H1 (cell line): ENCODE measurements at regions not wholly inside any gene's neighbourhood (a gene's known extent, or its start where the extent isn't known, plus 50 kb on each side); places are given as distances from the start of the nearest gene placed in this dataset.

Experiments used
- CTCF ChIA-PET: fragments of 300-600 bp; sonication (Branson Sonifier 250); formaldehyde crosslinking; loops from one replicate; lab custom pipeline; 2021; ENCODE audit not compliant: partially characterized antibody; lab: Charles Lee
- POLR2A ChIA-PET: fragments of 300-600 bp; sonication (Branson Sonifier 250); formaldehyde crosslinking; loops from one replicate; lab custom pipeline; 2021; ENCODE audit warnings: inconsistent platforms; ENCODE audit not compliant: partially characterized antibody; lab: Charles Lee
- DNase-seq, 2 experiments: peaks; one replicate each; pipeline versions ENCODE4 v3.0.0 to v3.0.0-alpha.2; 2010 to 2022; ENCODE audit warnings: low spot score in 2 of 2, low read depth in 1 of 2, mixed read lengths in 1 of 2
- FAIRE-seq: peaks from 2 replicates; lab custom pipeline; 2011; peaks lifted over from hg19 to GRCh38; lab: Jason Lieb, UNC
- H2AFZ ChIP-seq: 2 replicates; pipeline ENCODE4 v1.8.1; 2012; ENCODE audit warnings: low read length, inconsistent platforms
- H2AK5ac ChIP-seq: 2 replicates; pipeline ENCODE4 v1.6.1; 2013; ENCODE audit warnings: low read depth, low read length
- H2BK120ac ChIP-seq: replicated peaks from 2 replicates; pipeline ENCODE3; 2013; ENCODE audit warnings: low read depth, low read length, inconsistent platforms
- H2BK12ac ChIP-seq: 2 replicates; pipeline ENCODE4 v1.6.1; 2013; ENCODE audit warnings: low read depth, low read length
- H2BK15ac ChIP-seq: 2 replicates; pipeline ENCODE4 v1.6.1; 2013; ENCODE audit warnings: low read length
- H2BK20ac ChIP-seq: 2 replicates; pipeline ENCODE4 v1.6.1; 2013; ENCODE audit warnings: low read length
- H2BK5ac ChIP-seq: 2 replicates; pipeline ENCODE4 v1.6.1; 2013; ENCODE audit warnings: low read depth, low read length
- H3K14ac ChIP-seq: 2 replicates; pipeline ENCODE4 v1.6.1; 2013; ENCODE audit warnings: inconsistent platforms; ENCODE audit not compliant: insufficient read length
- H3K18ac ChIP-seq: 2 replicates; pipeline ENCODE4 v1.6.1; 2013; ENCODE audit warnings: low read length; ENCODE audit errors: extremely low read depth
- H3K23ac ChIP-seq: 2 replicates; pipeline ENCODE4 v1.6.1; 2013; ENCODE audit warnings: inconsistent platforms; ENCODE audit not compliant: insufficient read length
- H3K23me2 ChIP-seq: 2 replicates; pipeline ENCODE4 v1.6.1; 2013; ENCODE audit warnings: low read depth, low read length
- H3K27ac ChIP-seq: 2 replicates; pipeline ENCODE4 v1.6.1; 2011; ENCODE audit warnings: low read depth, low read length, inconsistent platforms
- H3K27me3 ChIP-seq, 4 experiments: replicated peaks in 1 of 4; 1 replicate in 1 of 4; 2 replicates in 3 of 4; pipeline versions ENCODE4 v1.6.1 to v1.8.1; 2011 to 2013; ENCODE audit warnings: low read length in 3 of 4, mild to moderate bottlenecking in 3 of 4, inconsistent platforms in 2 of 4, mixed read lengths in 2 of 4, moderate library complexity in 1 of 4; ENCODE audit not compliant: control insufficient read depth in 3 of 4, insufficient read depth in 3 of 4; ENCODE audit errors: extremely low read depth in 1 of 4
- H3K36me3 ChIP-seq, 4 experiments: 2 replicates each; pipeline versions ENCODE4 v1.6.1 to v1.8.1; 2011 to 2013; ENCODE audit warnings: mild to moderate bottlenecking in 4 of 4, low read length in 3 of 4, moderate library complexity in 2 of 4, control low read depth in 1 of 4, inconsistent platforms in 1 of 4; ENCODE audit not compliant: insufficient read depth in 4 of 4, control insufficient read depth in 2 of 4
- H3K4ac ChIP-seq: replicated peaks from 2 replicates; pipeline ENCODE3; 2013; ENCODE audit warnings: low read length, low read depth, mixed read lengths, inconsistent platforms; ENCODE audit not compliant: insufficient read length
- H3K4me1 ChIP-seq, 4 experiments: replicated peaks in 1 of 4; 1 replicate in 1 of 4; 2 replicates in 3 of 4; pipeline versions ENCODE4 v1.6.1 to v1.8.1; 2011 to 2013; ENCODE audit warnings: low read length in 3 of 4, inconsistent platforms in 2 of 4, mixed read lengths in 1 of 4; ENCODE audit not compliant: insufficient read depth in 4 of 4, control insufficient read depth in 3 of 4
- H3K4me2 ChIP-seq, 2 experiments: 2 replicates each; pipeline versions ENCODE4 v1.6.1 to v1.8.1; 2011 to 2013; ENCODE audit warnings: low read depth in 2 of 2, low read length in 2 of 2, control low read depth in 1 of 2, inconsistent platforms in 1 of 2, mild to moderate bottlenecking in 1 of 2; ENCODE audit not compliant: insufficient read depth in 1 of 2
- H3K4me3 ChIP-seq, 4 experiments: fragments of 200-600, 300-600 bp in 1 of 4; sonication (generic), shearing (Covaris generic), sonication (Bioruptor Twin) in 1 of 4; 2 replicates each; pipeline versions ENCODE4 v1.5.1 to v1.8.1; 2011 to 2016; ENCODE audit warnings: low read length in 4 of 4, low read depth in 3 of 4, control low read depth in 2 of 4, inconsistent platforms in 2 of 4, mild to moderate bottlenecking in 2 of 4, mixed read lengths in 1 of 4, moderate library complexity in 1 of 4; ENCODE audit not compliant: insufficient read depth in 2 of 4; ENCODE audit errors: extremely low read depth in 1 of 4
- H3K56ac ChIP-seq: replicated peaks from 2 replicates; pipeline ENCODE3; 2013; ENCODE audit warnings: low read depth, mild to moderate bottlenecking, mixed read lengths, low read length, inconsistent platforms; ENCODE audit not compliant: insufficient read length
- H3K79me1 ChIP-seq: 2 replicates; pipeline ENCODE4 v1.6.1; 2013; ENCODE audit warnings: low read depth, low read length, control low read depth
- H3K79me2 ChIP-seq, 2 experiments: 2 replicates each; pipeline versions ENCODE4 v1.6.1 to v1.8.1; 2012 to 2013; ENCODE audit warnings: low read length in 2 of 2, mild to moderate bottlenecking in 2 of 2, inconsistent platforms in 1 of 2; ENCODE audit not compliant: insufficient read depth in 2 of 2, control insufficient read depth in 1 of 2
- H3K9ac ChIP-seq, 4 experiments: replicated peaks in 1 of 4; 1 replicate in 1 of 4; 2 replicates in 3 of 4; pipeline versions ENCODE4 v1.6.1 to v1.8.1; 2011 to 2013; ENCODE audit warnings: low read depth in 3 of 4, low read length in 3 of 4, control low read depth in 2 of 4, mild to moderate bottlenecking in 2 of 4, moderate library complexity in 2 of 4, inconsistent platforms in 1 of 4; ENCODE audit errors: extremely low read depth in 1 of 4
- H3K9me3 ChIP-seq, 2 experiments: 2 replicates each; pipeline versions ENCODE4 v1.6.1 to v1.8.1; 2012 to 2013; ENCODE audit warnings: mild to moderate bottlenecking in 2 of 2, moderate library complexity in 2 of 2, control low read depth in 1 of 2, inconsistent platforms in 1 of 2, low read depth in 1 of 2, low read length in 1 of 2, mixed read lengths in 1 of 2; ENCODE audit not compliant: insufficient read depth in 2 of 2
- H4K20me1 ChIP-seq, 2 experiments: replicated peaks in 1 of 2; 2 replicates each; pipeline versions ENCODE3 to v1.8.1; 2011 to 2013; ENCODE audit warnings: inconsistent platforms in 2 of 2, low read length in 2 of 2, mild to moderate bottlenecking in 1 of 2; ENCODE audit not compliant: insufficient read depth in 2 of 2, control insufficient read depth in 1 of 2
- H4K5ac ChIP-seq: 2 replicates; pipeline ENCODE4 v1.6.1; 2013; ENCODE audit warnings: low read length, low read depth, mixed read lengths, inconsistent platforms; ENCODE audit not compliant: insufficient read length
- H4K8ac ChIP-seq: 2 replicates; pipeline ENCODE4 v1.8.0; 2013; ENCODE audit warnings: mild to moderate bottlenecking, moderate library complexity, low read length, inconsistent platforms; ENCODE audit not compliant: insufficient read depth; ENCODE audit errors: extremely low read depth
- H4K91ac ChIP-seq: replicated peaks from 2 replicates; pipeline ENCODE3; 2013; ENCODE audit warnings: low read length, mixed read lengths, inconsistent platforms; ENCODE audit not compliant: insufficient read length
- CBX8 ChIP-seq: fragments of 300-800, 300-1000 bp; sonication (generic); IDR thresholded peaks from 2 replicates; pipeline ENCODE4 v1.7.1; 2016; ENCODE audit warnings: low read depth, low read length, borderline replicate concordance
- CHD1 ChIP-seq: IDR thresholded peaks from 2 replicates; pipeline ENCODE4 v1.6.1; 2012; ENCODE audit warnings: low read depth, low read length, improper control_type of control experiment
- CREB1 ChIP-seq: IDR thresholded peaks from 2 replicates; pipeline ENCODE4 v1.6.1; 2012; ENCODE audit warnings: inconsistent platforms
- GTF2F1 ChIP-seq: IDR thresholded peaks from 2 replicates; pipeline ENCODE4 v1.6.1; 2012; ENCODE audit warnings: low read depth, low read length, improper control_type of control experiment, borderline replicate concordance
- JUND ChIP-seq: IDR thresholded peaks from 2 replicates; pipeline ENCODE4 v1.6.1; 2011; ENCODE audit warnings: mild to moderate bottlenecking, improper control_type of control experiment, low read length
- KDM5A ChIP-seq: fragments of 200-600 bp; IDR thresholded peaks from 2 replicates; pipeline ENCODE4 v1.7.1; 2012; ENCODE audit warnings: mild to moderate bottlenecking, low read length, inconsistent platforms, mixed read lengths
- MAFK ChIP-seq: IDR thresholded peaks from 2 replicates; pipeline ENCODE4 v1.6.1; 2012; ENCODE audit warnings: low read depth, mild to moderate bottlenecking, improper control_type of control experiment, low read length
- NANOG ChIP-seq: IDR thresholded peaks from 2 replicates; pipeline ENCODE4 v1.6.1; 2011; ENCODE audit warnings: low read length, low read depth, mild to moderate bottlenecking, inconsistent platforms; ENCODE audit not compliant: insufficient read depth, poor library complexity, severe bottlenecking
- RAD21 ChIP-seq, 2 experiments: IDR thresholded peaks in 1 of 2; conservative IDR thresholded peaks in 1 of 2; 2 replicates each; pipeline ENCODE4 v1.6.1; 2011; ENCODE audit warnings: low read depth in 2 of 2, low read length in 2 of 2, improper control_type of control experiment in 1 of 2, inconsistent platforms in 1 of 2, mild to moderate bottlenecking in 1 of 2, moderate library complexity in 1 of 2
- SIRT6 ChIP-seq: IDR thresholded peaks from one replicate; pipeline ENCODE4 v1.7.1; 2012; ENCODE audit warnings: low read length, inconsistent platforms
- SIX5 ChIP-seq: IDR thresholded peaks from 2 replicates; pipeline ENCODE4 v1.6.1; 2011; ENCODE audit warnings: mild to moderate bottlenecking, low read depth, low read length
- SP1 ChIP-seq: IDR thresholded peaks from 2 replicates; pipeline ENCODE4 v1.6.1; 2011; ENCODE audit warnings: low read depth, low read length
- SP4 ChIP-seq: IDR thresholded peaks from 2 replicates; pipeline ENCODE4 v1.6.1; 2012; ENCODE audit warnings: low read length, inconsistent platforms
- TEAD4 ChIP-seq: IDR thresholded peaks from 2 replicates; pipeline ENCODE4 v1.6.1; 2012; ENCODE audit warnings: low read depth, low read length, inconsistent platforms, mixed read lengths
- WGBS, 2 experiments: shearing (Covaris generic) in 1 of 2; methylation state at CpG; one replicate each; pipeline versions ENCODE4 v1.1.6 to v1.1.7; 2013 to 2015; ENCODE audit warnings: low lambda C conversion rate in 2 of 2, mixed read lengths in 2 of 2, inconsistent platforms in 1 of 2, low coverage in 1 of 2, missing lambda C conversion rate in 1 of 2; ENCODE audit not compliant: insufficient replicate concordance in 2 of 2, insufficient coverage in 1 of 2, insufficient read length in 1 of 2; ENCODE audit errors: extremely low coverage in 1 of 2, missing lambda C conversion rate in 1 of 2; 5-methylcytosine and 5-hydroxymethylcytosine counted together
- TF ChIP-seq, protein P1 (sequence below): IDR thresholded peaks from 2 replicates; pipeline ENCODE4 v1.6.1; 2012; ENCODE audit warnings: low read length, inconsistent platforms

- Histone ChIP-seq H3K4ac (no peak overlapping the region), H3K23ac (no peak overlapping the region), H4K20me1 (no peaks in the 10 kb centered on the region), H2BK120ac (no peak overlapping the region), H3K4me2 (no peak overlapping the region), H3K9ac (no peak overlapping the region), H3K4me1 (peaks cover 0 to 2% (median 0%) of the 10 kb centered on the region in 4 experiments; a peak in 1 of 7 replicates), H3K27ac (no peak overlapping the region), H2BK15ac (no peak overlapping the region), H3K79me1 (no peaks in the 10 kb centered on the region), H3K4me3 (no peak overlapping the region), H2BK20ac (no peak overlapping the region), H3K14ac (no peak overlapping the region), H3K9me3 (no peaks in the 10 kb centered on the region), H2AFZ (no peak overlapping the region), H3K23me2 (no peaks in the 10 kb centered on the region; the same call in 1 of the 2 replicates), H3K56ac (no peak overlapping the region), H3K79me2 (no peaks in the 10 kb centered on the region), H2BK5ac (no peak overlapping the region), H4K8ac (no peak overlapping the region), H3K27me3 (no peaks in the 10 kb centered on the region), H4K5ac (no peak overlapping the region), H3K36me3 (no peaks in the 10 kb centered on the region), H2AK5ac (no peak overlapping the region), H3K18ac (no peak overlapping the region), H2BK12ac (no peak overlapping the region), H4K91ac (no peak overlapping the region)
- WGBS, 2 experiments: 75% methylated on average over 2 of the region's 2 CpGs; no CpG with 5 or more reads in 1 of the 2 experiments
- DNase-seq (no peak), FAIRE-seq (no peak)
- ChIA-PET POLR2A (no interaction called here), CTCF (interaction anchor here (1.0 kb wide), 1 partner anchor 80 kb away, joined by 4 read pairs; no protein-coding TSS in a partner anchor)
- TF ChIP-seq, protein P1, sequence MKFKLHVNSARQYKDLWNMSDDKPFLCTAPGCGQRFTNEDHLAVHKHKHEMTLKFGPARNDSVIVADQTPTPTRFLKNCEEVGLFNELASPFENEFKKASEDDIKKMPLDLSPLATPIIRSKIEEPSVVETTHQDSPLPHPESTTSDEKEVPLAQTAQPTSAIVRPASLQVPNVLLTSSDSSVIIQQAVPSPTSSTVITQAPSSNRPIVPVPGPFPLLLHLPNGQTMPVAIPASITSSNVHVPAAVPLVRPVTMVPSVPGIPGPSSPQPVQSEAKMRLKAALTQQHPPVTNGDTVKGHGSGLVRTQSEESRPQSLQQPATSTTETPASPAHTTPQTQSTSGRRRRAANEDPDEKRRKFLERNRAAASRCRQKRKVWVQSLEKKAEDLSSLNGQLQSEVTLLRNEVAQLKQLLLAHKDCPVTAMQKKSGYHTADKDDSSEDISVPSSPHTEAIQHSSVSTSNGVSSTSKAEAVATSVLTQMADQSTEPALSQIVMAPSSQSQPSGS: no peak
- TF ChIP-seq JUND (no peak), SP1 (no peak), MAFK (no peak), SIRT6 (no peak), TEAD4 (no peak), GTF2F1 (no peak), CREB1 (no peak), NANOG (no peak), SP4 (no peak), KDM5A (no peak), RAD21 (IDR thresholded peaks at IDR 0.05 in 1 of 2, conservative IDR thresholded peaks at IDR 0.05 in 1 of 2; ENCODE audit: low read depth in 2 of 2, low read length in 2 of 2) (no peak), CHD1 (no peak), CBX8 (no peak), SIX5 (no peak)
These were observed 90.3 kb upstream of the GRIA3 start for GRCh38 chrX:123093792-123094191.
